ENCODE measurements at regions not wholly inside any gene's neighbourhood (a gene's known extent, or its start where the extent isn't known, plus 50 kb on each side); places are given as distances from the start of the nearest gene placed in this dataset.

DNA sequence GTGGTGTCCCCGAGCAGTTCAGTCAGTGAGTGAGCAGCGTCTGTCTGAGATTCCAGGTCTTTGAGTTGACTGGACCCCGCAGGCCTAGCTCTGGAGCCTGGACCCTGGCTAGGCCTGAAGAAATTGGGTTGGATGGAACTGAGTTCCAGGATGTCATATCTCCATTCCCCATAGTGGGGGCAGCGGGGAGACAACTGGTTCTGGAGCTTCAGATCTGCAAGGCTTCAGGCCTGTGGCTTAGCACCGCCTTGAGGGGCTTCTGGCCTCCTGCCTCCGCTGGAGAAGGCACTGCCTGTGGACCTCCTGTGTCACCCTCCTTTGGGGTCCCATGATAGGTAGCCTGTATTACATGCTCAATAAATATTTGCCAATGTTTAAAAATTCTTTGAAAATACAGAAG lies 288.4 kb upstream of the ID2 start:
- intact Hi-C loops (cut with micrococcal nuclease) = no loop called here
- ATAC-seq = no peak
- no peak for DNase-seq
- no peak for TF ChIP-seq CTCF (IDR thresholded peaks at IDR 0.05)
- H3K27ac Mint-ChIP-seq = no peak overlapping the region
- CTCF ChIA-PET = no interaction called here
- POLR2A ChIA-PET = no interaction called here
- H3K27me3 Mint-ChIP-seq = peaks cover 2% of the 10 kb centered on the region
- H3K9me3 Mint-ChIP-seq = no peaks in the 10 kb centered on the region
- peaks cover 2% of the 10 kb centered on the region for H3K4me1 Mint-ChIP-seq (ENCODE audit: low read depth)
- H3K36me3 Mint-ChIP-seq (ENCODE audit: low read depth) = no peaks in the 10 kb centered on the region
- H3K4me3 Mint-ChIP-seq = no peak overlapping the region

DNA sequence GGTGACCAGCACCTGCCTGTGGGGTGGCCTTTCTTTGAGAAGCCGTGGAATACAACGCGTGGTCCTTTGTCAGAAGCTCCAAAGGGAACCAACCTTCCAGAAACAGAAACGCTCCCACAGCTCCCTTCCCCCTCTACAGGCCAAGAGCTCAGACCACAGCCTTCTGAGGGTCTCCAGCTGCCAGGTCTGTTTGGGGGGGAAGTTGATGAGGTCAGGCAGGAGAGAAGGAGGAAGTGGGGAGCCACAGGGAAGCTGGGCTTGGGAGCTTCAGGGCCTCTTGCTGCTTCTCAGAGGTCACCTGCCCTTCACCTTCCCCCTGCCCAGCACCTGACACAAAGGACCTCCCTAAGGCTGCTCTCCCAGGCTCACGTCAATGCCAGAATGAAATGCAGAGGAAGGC lies 287.7 kb upstream of the ID2 start:
- intact Hi-C loops (cut with micrococcal nuclease) = no loop called here
- Mint-ChIP-seq H3K27me3 (peaks cover 2% of the 10 kb centered on the region), H3K27ac (no peak overlapping the region), H3K4me1 (ENCODE audit: low read depth) (peaks cover 2% of the 10 kb centered on the region), H3K4me3 (no peak overlapping the region), H3K36me3 (ENCODE audit: low read depth) (no peaks in the 10 kb centered on the region), H3K9me3 (peaks cover 3% of the 10 kb centered on the region)
- ChIA-PET CTCF (interaction anchor here (0.9 kb wide), 1 partner anchor 665 kb away, joined by 3 read pairs; no protein-coding TSS in a partner anchor), POLR2A (interaction anchor here (1.0 to 1.2 kb wide), 2 partner anchors 8 to 16 kb away, joined by 3 to 4 read pairs; no protein-coding TSS in a partner anchor)
- DNase-seq = no peak
- no peak for ATAC-seq
- no peak for TF ChIP-seq CTCF (IDR thresholded peaks at IDR 0.05)

- POLR2A ChIA-PET = interaction anchor here (1.0 to 1.2 kb wide), 2 partner anchors 9 to 17 kb away, joined by 3 to 4 read pairs; no protein-coding TSS in a partner anchor
- peaks cover 3% of the 10 kb centered on the region for H3K9me3 Mint-ChIP-seq
These were observed 287.1 kb upstream of the ID2 start for GRCh38 chr2:8394569-8395359.

DNA sequence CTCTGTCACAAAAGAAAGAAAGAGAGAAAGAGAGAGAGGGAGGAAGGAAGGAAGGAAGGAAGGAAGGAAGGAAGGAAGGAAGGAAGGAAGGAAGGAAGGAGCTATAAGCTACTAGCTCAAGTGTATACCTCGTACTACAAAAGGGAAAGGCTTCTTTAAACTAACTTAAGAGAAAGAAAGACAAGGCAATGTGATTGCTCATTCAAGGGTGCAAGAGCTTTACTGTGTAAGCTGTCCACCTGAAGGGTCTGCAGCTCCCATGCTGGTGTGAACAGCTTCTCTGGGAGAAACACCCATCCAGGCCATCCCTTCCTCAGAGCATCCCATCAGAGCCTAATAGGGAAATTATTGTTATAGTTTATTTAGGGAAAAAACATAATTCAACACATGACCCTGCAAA lies 286.1 kb upstream of the ID2 start:
- Mint-ChIP-seq H3K9me3 (peaks cover 3% of the 10 kb centered on the region), H3K27me3 (peaks cover 2% of the 10 kb centered on the region), H3K36me3 (ENCODE audit: low read depth) (no peaks in the 10 kb centered on the region), H3K27ac (no peak overlapping the region), H3K4me1 (ENCODE audit: low read depth) (no peaks in the 10 kb centered on the region), H3K4me3 (no peak overlapping the region)
- intact Hi-C loops (cut with micrococcal nuclease) = no loop called here
- CTCF ChIA-PET = interaction anchor here (0.7 kb wide), 1 partner anchor 449 kb away, joined by 3 read pairs; no protein-coding TSS in a partner anchor
- POLR2A ChIA-PET = no interaction called here
- DNase-seq = no peak
- no peak for TF ChIP-seq CTCF (IDR thresholded peaks at IDR 0.05)
- no peak for ATAC-seq

More at GRCh38 chr2:8394569-8395359, 287.1 kb upstream of the ID2 start:
- CTCF ChIA-PET = interaction anchor here (0.7 to 0.9 kb wide), 2 partner anchors 448 to 666 kb away, joined by 3 read pairs; no protein-coding TSS in a partner anchor
- intact Hi-C loops (cut with micrococcal nuclease) = no loop called here
- ATAC-seq (no peak), DNase-seq (no peak)
- Mint-ChIP-seq H3K27ac (no peak overlapping the region), H3K4me1 (ENCODE audit: low read depth) (peaks cover 2% of the 10 kb centered on the region), H3K27me3 (peaks cover 2% of the 10 kb centered on the region), H3K36me3 (ENCODE audit: low read depth) (no peaks in the 10 kb centered on the region), H3K4me3 (no peak overlapping the region)
- TF ChIP-seq CTCF (IDR thresholded peaks at IDR 0.05) = no peak

DNA sequence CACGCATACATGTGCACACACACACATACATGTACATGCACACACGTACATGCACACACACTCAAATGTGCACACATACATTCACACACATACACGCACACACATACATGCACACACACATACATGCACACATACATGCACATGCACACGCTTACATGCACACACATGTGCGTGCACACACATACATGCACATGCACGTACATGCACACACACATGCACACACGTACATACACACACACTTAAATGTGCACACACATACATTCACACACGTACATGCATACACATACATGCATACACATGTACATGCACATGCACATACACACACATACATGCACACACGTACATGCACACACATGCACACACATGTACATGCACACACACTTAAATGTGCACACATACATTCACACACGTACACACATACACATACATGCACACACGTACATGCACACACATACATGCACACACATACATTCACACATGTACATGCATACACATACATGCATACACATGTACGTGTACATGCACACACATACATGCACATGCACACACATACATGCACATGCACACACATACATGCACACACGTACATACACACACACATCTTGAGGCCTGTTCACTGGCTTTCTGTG lies 283.7 kb upstream of the ID2 start:
- Mint-ChIP-seq H3K27ac (no peak overlapping the region), H3K4me1 (ENCODE audit: low read depth) (no peaks in the 10 kb centered on the region), H3K4me3 (no peak overlapping the region), H3K27me3 (peaks cover 2% of the 10 kb centered on the region), H3K9me3 (peaks cover 3% of the 10 kb centered on the region), H3K36me3 (ENCODE audit: low read depth) (no peaks in the 10 kb centered on the region)
- DNase-seq = no peak
- ATAC-seq = no peak
- CTCF ChIA-PET = no interaction called here
- intact Hi-C loops (cut with micrococcal nuclease) = no loop called here
- no peak for TF ChIP-seq CTCF (IDR thresholded peaks at IDR 0.05)
- POLR2A ChIA-PET = no interaction called here
